NCI-H2196 (cell line): ENCODE measurements at regions not wholly inside any gene's neighbourhood (a gene's known extent, or its start where the extent isn't known, plus 50 kb on each side); places are given as distances from the start of the nearest gene placed in this dataset.

Source experiments
- DNase-seq: peaks from one replicate; lab custom pipeline; 2025; ENCODE audit not compliant: unreplicated experiment; lab: John Stamatoyannopoulos, UW

- DNase-seq = no peak
These were observed 465.9 kb upstream of the CELF2 start for GRCh38 chr10:10551596-10552301.

- DNase-seq = no peak
These were observed 464.7 kb upstream of the CELF2 start for GRCh38 chr10:10552948-10553347.

GRCh38 chr10:10564081-10564794 is 453.4 kb upstream of the CELF2 start:
- DNase-seq = no peak

- DNase-seq = no peak
These were observed 440.7 kb upstream of the CELF2 start for GRCh38 chr10:10576937-10577336.

- DNase-seq = no peak
These were observed 438.0 kb upstream of the CELF2 start for GRCh38 chr10:10579709-10580108.

- no peak for DNase-seq
These were observed 433.5 kb upstream of the CELF2 start for GRCh38 chr10:10584161-10584560.

- DNase-seq = no peak
These were observed 429.8 kb upstream of the CELF2 start for GRCh38 chr10:10587744-10588393.

- DNase-seq = no peak
These were observed 427.9 kb upstream of the CELF2 start for GRCh38 chr10:10589540-10590303.

- no peak for DNase-seq
These were observed 425.8 kb upstream of the CELF2 start for GRCh38 chr10:10591715-10592341.

GRCh38 chr10:10596256-10596655 is 421.4 kb upstream of the CELF2 start:
- no peak for DNase-seq

- DNase-seq = no peak
These were observed 419.4 kb upstream of the CELF2 start for GRCh38 chr10:10598297-10598696.

- DNase-seq = no peak
These were observed 417.7 kb upstream of the CELF2 start for GRCh38 chr10:10600004-10600403.

- DNase-seq = no peak
These were observed 412.1 kb upstream of the CELF2 start for GRCh38 chr10:10605551-10606081.

- DNase-seq = no peak
These were observed 408.2 kb upstream of the CELF2 start for GRCh38 chr10:10609379-10609955.

- no peak for DNase-seq
These were observed 407.5 kb upstream of the CELF2 start for GRCh38 chr10:10610171-10610570.

GRCh38 chr10:10612151-10612550 is 405.5 kb upstream of the CELF2 start:
- no peak for DNase-seq

GRCh38 chr10:10613656-10614244 is 403.9 kb upstream of the CELF2 start:
- no peak for DNase-seq

- no peak for DNase-seq
These were observed 400.0 kb upstream of the CELF2 start for GRCh38 chr10:10617686-10618085.

GRCh38 chr10:10618139-10618538 is 399.5 kb upstream of the CELF2 start:
- DNase-seq = no peak

GRCh38 chr10:10623958-10624566 is 393.6 kb upstream of the CELF2 start:
- no peak for DNase-seq
